Right hindlimb (tissue), 1 donor: ENCODE measurements at regions not wholly inside any gene's neighbourhood (a gene's known extent, or its start where the extent isn't known, plus 50 kb on each side); places are given as distances from the start of the nearest gene placed in this dataset.
"Not testable (repeated sequence)": the region's sequence is repeated elsewhere in the genome, so short reads cannot be mapped to it uniquely, and the experiment has no call there.

Experiments used
- DNase-seq: peaks from one replicate; pipeline ENCODE4 v3.0.0-alpha.2; 2018

- no peak for DNase-seq
Measured at GRCh38 chr2:136319237-136319636, 201.3 kb upstream of the CXCR4 start.

DNA sequence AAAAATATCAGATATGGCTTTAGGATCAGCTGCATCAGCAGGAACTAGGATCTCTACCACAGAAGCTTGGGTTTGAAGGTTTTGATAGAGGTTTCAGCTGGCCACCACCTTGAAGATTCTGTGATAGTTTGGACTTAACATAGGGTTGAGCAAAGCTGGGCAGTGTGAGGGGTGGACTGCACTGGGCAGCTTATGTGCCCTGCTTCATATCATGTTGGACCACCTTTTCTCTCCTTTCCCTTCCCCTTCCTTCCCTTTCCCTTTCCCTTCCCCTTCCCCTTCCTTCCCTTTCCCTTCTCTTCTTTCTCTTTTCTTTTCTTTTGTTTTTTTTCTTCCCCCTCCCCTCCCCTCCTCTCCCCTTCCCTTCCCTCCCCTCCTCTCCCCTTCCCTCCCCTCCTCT, 196.3 kb upstream of the CXCR4 start:
- no peak for DNase-seq

DNA sequence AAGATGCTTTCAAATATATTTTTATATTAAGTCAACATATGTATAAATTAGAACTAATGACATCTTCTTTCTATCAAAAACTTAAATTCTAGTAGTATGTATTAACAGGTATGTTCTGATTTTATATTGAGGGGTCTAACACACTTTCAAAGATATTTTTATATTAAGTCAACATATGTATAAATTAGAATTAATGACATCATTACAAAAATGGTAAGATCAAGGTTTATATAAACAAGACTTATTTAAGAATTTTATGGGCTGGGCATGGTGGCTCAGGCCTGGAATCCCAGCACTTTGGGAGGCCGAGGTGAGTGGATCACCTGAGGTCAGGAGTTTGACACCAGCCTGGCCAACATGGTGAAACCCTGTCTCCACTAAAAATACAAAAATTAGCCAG, 194.6 kb upstream of the CXCR4 start:
- not testable (repeated sequence) for DNase-seq

GRCh38 chr2:136310797-136311603, 193.1 kb upstream of the CXCR4 start:
- no peak for DNase-seq

DNA sequence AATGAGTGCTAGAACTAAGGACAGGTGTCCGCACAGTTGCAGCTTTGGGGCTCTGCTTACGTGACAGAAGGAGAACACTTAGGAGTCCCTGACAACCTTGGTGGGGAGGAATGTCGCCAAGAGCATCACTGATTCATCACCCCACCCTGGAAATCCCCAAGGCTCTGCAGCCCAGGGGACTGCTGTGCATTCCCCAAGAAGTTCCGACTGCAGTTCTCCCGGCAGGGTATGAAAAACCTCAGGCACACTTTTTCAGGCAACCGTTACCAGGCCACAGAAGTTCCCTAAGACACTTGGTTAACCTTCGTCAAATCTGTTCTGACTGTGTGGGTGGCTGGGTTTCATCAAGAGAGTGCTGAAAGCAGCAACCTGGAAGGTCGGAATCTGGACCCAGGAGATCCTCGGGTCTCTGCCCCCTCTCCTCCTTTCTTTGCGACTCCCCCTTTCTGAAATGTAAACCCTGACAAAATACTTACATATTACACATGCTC, 192.1 kb upstream of the CXCR4 start:
- no peak for DNase-seq

- peak; percentile 30 for DNase-seq
Measured at GRCh38 chr2:136308611-136309010, 190.7 kb upstream of the CXCR4 start.

DNA sequence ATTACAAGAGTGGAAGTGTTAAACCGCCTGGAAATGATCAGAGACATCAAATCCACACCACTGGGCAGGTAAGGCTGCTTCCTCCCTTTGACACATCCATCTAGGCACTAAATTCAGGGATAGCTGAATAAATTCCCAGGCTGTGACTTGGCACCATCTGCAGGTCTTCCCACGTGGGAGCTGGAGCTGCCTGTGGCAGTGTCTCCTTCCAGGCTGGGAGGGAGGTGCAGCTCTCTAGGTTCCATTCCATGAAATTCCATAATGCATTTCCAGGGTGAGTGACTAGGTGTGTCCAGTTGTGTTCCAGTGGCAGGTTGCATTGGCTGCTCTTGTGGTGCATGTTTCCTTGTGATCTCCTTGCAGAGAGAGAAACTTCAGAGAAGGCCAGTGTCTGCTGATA, 188.9 kb upstream of the CXCR4 start:
- no peak for DNase-seq

- DNase-seq = peak; percentile 30
Measured at GRCh38 chr2:136305517-136306192, 187.7 kb upstream of the CXCR4 start.

DNA sequence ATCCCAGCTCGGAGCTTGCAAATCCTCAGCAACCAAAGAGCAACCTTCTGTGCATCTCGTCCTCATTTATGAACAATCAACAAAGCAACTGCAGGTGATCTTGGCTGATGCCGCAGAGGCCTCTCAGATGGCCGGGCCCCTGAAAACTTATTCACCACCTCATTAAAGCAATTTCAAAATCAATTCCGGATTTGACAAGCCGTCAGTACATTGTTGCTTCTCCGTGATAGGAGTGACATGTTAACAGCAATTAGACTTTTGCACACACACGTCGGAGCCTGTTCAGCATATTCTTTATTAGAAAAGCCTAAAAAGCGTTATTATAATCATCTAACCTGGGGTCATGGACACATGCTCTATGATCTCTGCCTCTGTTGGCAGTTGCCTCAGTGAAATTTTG, 183.1 kb upstream of the CXCR4 start:
- DNase-seq = no peak

GRCh38 chr2:136298631-136299030, 180.7 kb upstream of the CXCR4 start:
- no peak for DNase-seq

DNA sequence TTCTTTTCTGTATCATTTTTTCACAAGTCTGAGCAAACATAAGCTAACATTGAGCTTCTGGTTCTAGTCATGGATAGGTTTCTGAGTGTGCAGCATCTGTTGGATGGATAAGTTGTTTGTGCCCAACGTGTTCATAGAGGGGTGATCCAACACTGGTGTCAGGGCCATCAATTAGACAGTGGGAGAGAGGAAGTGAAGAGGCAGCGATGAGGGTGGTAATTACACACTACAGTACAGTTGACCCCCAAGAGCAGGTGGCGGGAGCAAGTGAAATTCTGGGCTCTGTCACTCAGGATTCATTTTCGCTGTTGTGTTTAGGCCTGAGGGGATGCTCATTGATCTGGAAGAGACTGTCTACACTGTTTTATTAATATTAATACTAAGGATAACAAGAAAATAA, 180.0 kb upstream of the CXCR4 start:
- no peak for DNase-seq

DNA sequence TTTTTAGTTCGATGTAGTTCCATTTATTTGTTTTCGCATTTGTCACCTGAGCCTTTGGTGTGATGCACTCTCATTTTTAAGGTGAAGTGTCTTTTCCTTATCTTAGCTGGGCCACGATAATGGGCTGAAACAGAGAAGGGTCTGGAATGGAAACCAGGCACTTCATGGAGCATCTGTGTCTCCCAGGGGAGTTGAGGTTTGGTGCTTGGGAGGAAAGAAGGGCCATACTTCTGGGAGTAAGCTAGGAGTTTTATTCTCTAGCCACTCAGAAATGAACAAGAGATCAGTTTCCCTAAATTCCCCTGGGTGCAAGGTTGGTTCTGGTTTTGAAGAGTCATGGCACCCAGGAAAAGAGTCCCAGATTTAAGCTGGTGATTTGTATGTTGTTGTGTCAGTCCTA, 179.4 kb upstream of the CXCR4 start:
- no peak for DNase-seq

DNA sequence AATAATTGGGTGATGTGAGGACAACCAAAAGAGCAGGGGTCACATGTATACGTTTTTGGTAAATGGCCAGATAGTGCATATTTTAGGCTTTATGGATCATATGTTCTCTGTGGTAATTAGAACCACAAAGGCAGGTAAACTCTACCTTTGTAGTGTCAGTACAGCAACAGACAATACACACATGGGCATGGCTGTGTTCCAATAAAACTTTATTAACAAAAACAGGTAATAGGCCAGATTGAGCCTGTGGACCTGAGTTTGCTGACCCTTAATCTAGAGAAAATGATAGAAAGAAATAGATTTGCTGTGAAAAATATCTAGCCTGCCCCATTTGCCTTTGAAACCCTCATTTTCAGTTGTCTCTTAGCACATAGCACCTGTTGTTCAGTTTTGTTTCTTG, 177.2 kb upstream of the CXCR4 start:
- DNase-seq = no peak

- no peak for DNase-seq
Measured at GRCh38 chr2:136291871-136292270, 173.9 kb upstream of the CXCR4 start.

DNA sequence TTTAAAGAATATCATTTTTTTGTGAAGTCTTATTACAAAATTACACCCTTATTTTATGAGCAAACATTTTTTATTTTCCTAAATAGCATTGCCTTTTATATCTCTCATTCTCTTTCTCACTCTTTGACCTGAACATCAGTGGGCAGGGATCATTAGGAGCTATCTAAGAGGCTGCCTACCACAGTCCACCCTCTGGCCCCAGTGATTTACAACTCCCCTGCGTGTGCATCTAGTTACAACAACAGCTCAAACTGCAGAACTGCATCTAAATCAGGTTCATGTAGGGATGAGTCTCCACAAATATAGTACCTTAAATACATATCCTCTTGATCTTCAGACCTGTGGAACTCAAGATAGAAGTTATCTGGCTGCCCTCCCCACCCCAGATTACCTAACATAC, 172.4 kb upstream of the CXCR4 start:
- no peak for DNase-seq

DNA sequence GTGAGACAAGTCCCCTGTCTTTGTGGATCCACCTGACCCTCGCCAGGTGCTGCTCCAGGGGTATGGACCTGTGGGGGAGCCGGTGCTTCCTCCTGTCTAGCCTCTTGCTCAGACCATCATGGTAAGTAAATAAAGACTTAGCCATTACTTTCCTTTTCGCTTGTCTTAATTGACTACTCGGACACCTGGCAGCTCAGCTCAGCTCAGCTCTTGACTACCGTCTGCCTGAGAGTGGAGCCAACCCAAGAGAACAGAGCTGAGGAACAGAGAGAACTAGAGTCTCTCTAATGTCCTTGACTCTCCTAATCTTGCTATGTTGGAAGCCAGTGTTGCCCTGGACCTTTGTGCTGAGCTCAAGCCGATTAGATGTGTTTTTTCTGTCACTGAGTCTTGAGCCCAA, 170.3 kb upstream of the CXCR4 start:
- no peak for DNase-seq

DNA sequence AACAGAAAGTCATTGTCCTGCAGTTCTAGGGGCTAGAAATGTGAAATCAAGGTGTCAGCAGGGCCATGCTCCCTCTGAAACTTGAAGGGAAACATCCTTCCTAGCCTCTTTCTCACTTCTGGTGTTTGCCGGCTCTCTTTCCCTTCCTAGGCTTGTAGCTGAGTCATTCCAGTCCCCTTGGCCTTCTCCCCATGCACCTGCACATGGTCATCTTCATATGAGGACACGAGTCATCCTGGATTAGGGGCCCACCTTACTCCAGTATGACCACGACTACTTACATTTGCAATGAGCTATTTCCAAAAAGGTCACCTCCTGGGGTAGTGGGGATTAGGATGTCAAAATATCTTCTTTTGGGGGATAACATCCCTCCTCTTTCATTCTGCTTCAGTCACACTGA, 168.5 kb upstream of the CXCR4 start:
- no peak for DNase-seq

DNA sequence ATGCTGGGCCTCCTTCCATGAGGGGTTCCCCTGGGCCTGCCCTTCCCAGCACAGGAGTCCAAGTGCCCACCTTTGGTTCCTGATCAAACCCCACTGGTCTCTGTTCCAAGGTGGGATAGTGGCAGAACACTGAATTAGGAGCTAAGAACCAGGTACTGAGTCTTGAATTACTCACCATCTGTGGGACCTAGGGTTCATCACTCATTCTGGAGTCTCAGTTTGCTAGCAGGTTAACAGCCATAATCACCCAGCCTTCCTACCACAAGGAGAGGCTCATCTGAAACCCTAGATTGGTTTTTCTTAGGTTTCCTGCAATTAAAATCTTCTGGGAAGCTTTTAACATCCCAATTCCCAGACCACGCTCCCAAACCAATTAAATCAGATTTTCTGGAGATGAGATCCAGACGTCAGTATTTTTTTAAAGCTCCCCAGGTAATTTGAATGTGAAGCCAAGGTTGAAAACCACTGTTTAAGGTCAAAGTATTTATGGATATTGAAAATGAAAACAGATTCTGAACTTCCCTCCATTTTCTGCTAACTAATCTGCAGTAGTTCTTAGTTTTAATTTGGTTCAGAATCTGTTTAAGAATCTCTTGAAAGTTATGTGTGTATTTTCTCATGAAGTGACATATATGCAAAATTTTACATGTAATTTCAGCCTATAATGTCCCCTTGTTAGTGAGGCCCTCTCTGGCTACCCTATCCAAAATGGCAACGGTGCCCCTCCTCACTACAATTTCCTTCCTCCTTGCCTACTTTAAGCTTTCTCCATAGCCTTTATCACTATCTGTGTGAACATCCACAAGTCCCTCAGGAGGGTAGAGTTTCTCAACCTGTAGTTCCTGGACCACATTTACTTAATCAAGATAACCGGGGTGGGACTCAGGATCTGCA, 166.5 kb upstream of the CXCR4 start:
- no peak for DNase-seq

- DNase-seq = no peak
Measured at GRCh38 chr2:136282251-136282650, 164.3 kb upstream of the CXCR4 start.

- DNase-seq = no peak
Measured at GRCh38 chr2:136281281-136282114, 163.5 kb upstream of the CXCR4 start.

DNA sequence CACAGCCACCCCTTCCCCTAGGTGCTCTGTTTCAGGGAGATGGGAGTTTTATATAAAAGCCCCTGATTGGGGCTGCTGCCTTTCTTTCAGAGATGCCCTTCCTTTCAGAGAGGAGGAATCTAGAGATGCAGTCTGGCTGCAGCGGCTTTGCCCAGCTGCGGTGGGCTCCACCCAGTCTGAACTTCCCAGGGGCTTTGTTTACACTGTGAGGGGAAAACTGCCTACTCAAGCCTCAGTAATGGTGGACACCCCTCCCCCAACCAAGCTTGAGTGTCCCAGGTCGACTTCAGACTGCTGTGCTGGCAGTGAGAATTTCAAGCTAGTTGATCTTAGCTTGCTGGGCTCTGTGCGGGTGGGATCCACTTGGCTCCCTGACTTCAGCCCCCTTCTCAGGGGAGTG, 148.4 kb upstream of the CXCR4 start:
- not testable (repeated sequence) for DNase-seq

GRCh38 chr2:136259551-136259950, 141.6 kb upstream of the CXCR4 start:
- DNase-seq = no peak
